NCI-H2171 treated with DMSO at 0.1 percent for 48 hours (cell line): ENCODE measurements at regions not wholly inside any gene's neighbourhood (a gene's known extent, or its start where the extent isn't known, plus 50 kb on each side); places are given as distances from the start of the nearest gene placed in this dataset.

Experiments
- DNase-seq: peaks from one replicate; lab custom pipeline; 2025; lab: John Stamatoyannopoulos, UW

GRCh38 chr18:32544088-32544487, 73.4 kb upstream of the GAREM1 start:
- peak; percentile 23 for DNase-seq

GRCh38 chr18:32542221-32542798, 71.6 kb upstream of the GAREM1 start:
- DNase-seq = no peak

- DNase-seq = peak; percentile 57
Measured at GRCh38 chr18:32530947-32531651, 60.4 kb upstream of the GAREM1 start.

- DNase-seq = no peak
Measured at GRCh38 chr18:32529722-32530420, 59.2 kb upstream of the GAREM1 start.

- DNase-seq = no peak
Measured at GRCh38 chr18:32520771-32521170, 50.1 kb upstream of the GAREM1 start.
